K562 (cell line): ENCODE measurements at regions not wholly inside any gene's neighbourhood (a gene's known extent, or its start where the extent isn't known, plus 50 kb on each side); places are given as distances from the start of the nearest gene placed in this dataset.

Experiments
- MAZ ChIP-seq, 2 experiments: fragments of 450-650 bp in 1 of 2; sonication (generic) in 1 of 2; formaldehyde crosslinking; IDR thresholded peaks in 1 of 2; conservative IDR thresholded peaks in 1 of 2; 2 replicates each; pipeline versions ENCODE4 v1.4.0 to v1.5.0; 2020; ENCODE audit warnings: mild to moderate bottlenecking in 1 of 2, missing genetic modification reagents in 1 of 2
- TF ChIP-seq, protein P1 (sequence below), 3 experiments: IDR thresholded peaks in 2 of 3; conservative IDR thresholded peaks in 1 of 3; 2 replicates each; pipeline ENCODE4 v1.5.1; 2011 to 2012; ENCODE audit warnings: low read length in 3 of 3, mild to moderate bottlenecking in 3 of 3, control low read depth in 2 of 3, improper control_type of control experiment in 1 of 3, inconsistent platforms in 1 of 3, low read depth in 1 of 3, mixed read lengths in 1 of 3, moderate library complexity in 1 of 3; ENCODE audit not compliant: insufficient read depth in 2 of 3
- TF ChIP-seq, protein P2 (sequence below), 2 experiments: fragments of 450-650 bp in 1 of 2; sonication (generic) in 1 of 2; formaldehyde crosslinking in 1 of 2; IDR thresholded peaks in 1 of 2; conservative IDR thresholded peaks in 1 of 2; 2 replicates each; pipeline versions ENCODE4 v1.6.1 to v1.8.1; 2016 to 2023; ENCODE audit warnings: mild to moderate bottlenecking in 2 of 2, moderate library complexity in 2 of 2, inconsistent platforms in 1 of 2, missing genetic modification reagents in 1 of 2
- TF ChIP-seq, protein P3 (sequence below): sonication (generic); formaldehyde crosslinking; IDR thresholded peaks from 2 replicates; pipeline ENCODE4 v1.8.1; 2023; ENCODE audit warnings: mild to moderate bottlenecking, missing genetic modification reagents

DNA sequence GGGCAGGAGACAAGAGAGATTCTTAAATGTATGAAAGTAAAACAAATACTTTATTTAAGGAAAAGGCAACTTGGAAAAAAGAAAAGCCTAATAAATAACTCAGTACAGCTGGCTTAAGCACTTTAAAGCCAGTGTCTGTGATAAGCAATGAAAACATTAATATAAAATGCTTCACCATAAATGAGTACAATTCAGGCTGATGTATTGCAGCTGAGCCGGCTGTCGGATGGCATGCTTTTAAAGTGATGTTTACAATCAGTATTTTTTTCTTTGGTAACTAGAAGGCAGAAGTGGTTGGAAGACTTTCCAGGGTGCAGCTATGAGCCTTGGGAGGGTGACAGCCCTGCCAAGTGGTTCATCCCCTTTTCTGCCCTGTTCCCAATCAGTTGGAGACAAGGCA, 58.7 kb upstream of the CELF4 start:
- TF ChIP-seq, protein P1, sequence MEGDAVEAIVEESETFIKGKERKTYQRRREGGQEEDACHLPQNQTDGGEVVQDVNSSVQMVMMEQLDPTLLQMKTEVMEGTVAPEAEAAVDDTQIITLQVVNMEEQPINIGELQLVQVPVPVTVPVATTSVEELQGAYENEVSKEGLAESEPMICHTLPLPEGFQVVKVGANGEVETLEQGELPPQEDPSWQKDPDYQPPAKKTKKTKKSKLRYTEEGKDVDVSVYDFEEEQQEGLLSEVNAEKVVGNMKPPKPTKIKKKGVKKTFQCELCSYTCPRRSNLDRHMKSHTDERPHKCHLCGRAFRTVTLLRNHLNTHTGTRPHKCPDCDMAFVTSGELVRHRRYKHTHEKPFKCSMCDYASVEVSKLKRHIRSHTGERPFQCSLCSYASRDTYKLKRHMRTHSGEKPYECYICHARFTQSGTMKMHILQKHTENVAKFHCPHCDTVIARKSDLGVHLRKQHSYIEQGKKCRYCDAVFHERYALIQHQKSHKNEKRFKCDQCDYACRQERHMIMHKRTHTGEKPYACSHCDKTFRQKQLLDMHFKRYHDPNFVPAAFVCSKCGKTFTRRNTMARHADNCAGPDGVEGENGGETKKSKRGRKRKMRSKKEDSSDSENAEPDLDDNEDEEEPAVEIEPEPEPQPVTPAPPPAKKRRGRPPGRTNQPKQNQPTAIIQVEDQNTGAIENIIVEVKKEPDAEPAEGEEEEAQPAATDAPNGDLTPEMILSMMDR (IDR thresholded peaks at IDR 0.05 in 2 of 3, conservative IDR thresholded peaks at IDR 0.05 in 1 of 3; ENCODE audit: insufficient read depth in 2 of 3, low read depth in 1 of 3, low read length in 3 of 3): no peak
- TF ChIP-seq, protein P2, sequence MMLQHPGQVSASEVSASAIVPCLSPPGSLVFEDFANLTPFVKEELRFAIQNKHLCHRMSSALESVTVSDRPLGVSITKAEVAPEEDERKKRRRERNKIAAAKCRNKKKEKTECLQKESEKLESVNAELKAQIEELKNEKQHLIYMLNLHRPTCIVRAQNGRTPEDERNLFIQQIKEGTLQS (IDR thresholded peaks at IDR 0.05): no peak
- TF ChIP-seq, protein P2 (CRISPR knock-in tag; conservative IDR thresholded peaks at IDR 0.05): no peak
- TF ChIP-seq, protein P3, sequence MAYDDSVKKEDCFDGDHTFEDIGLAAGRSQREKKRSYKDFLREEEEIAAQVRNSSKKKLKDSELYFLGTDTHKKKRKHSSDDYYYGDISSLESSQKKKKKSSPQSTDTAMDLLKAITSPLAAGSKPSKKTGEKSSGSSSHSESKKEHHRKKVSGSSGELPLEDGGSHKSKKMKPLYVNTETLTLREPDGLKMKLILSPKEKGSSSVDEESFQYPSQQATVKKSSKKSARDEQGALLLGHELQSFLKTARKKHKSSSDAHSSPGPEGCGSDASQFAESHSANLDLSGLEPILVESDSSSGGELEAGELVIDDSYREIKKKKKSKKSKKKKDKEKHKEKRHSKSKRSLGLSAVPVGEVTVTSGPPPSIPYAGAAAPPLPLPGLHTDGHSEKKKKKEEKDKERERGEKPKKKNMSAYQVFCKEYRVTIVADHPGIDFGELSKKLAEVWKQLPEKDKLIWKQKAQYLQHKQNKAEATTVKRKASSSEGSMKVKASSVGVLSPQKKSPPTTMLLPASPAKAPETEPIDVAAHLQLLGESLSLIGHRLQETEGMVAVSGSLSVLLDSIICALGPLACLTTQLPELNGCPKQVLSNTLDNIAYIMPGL (CRISPR knock-in tag): no peak
- TF ChIP-seq MAZ (CRISPR knock-in tag; conservative IDR thresholded peaks at IDR 0.05 in 1 of 2, IDR thresholded peaks at IDR 0.05 in 1 of 2): no peak
